ENCODE measurements at regions not wholly inside any gene's neighbourhood (a gene's known extent, or its start where the extent isn't known, plus 50 kb on each side); places are given as distances from the start of the nearest gene placed in this dataset.
A peak's percentile ranks its signal among the peaks of the same experiment; 100 is the strongest.
"Not testable (repeated sequence)": the region's sequence is repeated elsewhere in the genome, so short reads cannot be mapped to it uniquely, and the experiment has no call there.

GRCh38 chr16:82301146-82301755, 131.2 kb upstream of the MPHOSPH6 start:
- H3K4me3 Mint-ChIP-seq: no peak overlapping the region
- no peak for ATAC-seq (replicated peaks)
- no peaks in the 10 kb centered on the region for H3K27me3 Mint-ChIP-seq

GRCh38 chr16:82300374-82300951, 130.4 kb upstream of the MPHOSPH6 start:
- no peaks in the 10 kb centered on the region for H3K27me3 Mint-ChIP-seq

More at GRCh38 chr16:82301146-82301755, 131.2 kb upstream of the MPHOSPH6 start:
- Mint-ChIP-seq H3K4me1 (no peaks in the 10 kb centered on the region), H3K9me3 (no peaks in the 10 kb centered on the region), H3K27ac (no peak overlapping the region), H3K36me3 (no peaks in the 10 kb centered on the region)
- DNase-seq: no peak

GRCh38 chr16:82298472-82298871, 128.4 kb upstream of the MPHOSPH6 start:
- Mint-ChIP-seq H3K9me3 (no peaks in the 10 kb centered on the region), H3K27me3 (peaks cover 7 to 12% of the 10 kb centered on the region in 2 donors), H3K36me3 (no peaks in the 10 kb centered on the region), H3K27ac (no peak overlapping the region), H3K4me1 (no peaks in the 10 kb centered on the region), H3K4me3 (no peak overlapping the region)
- ATAC-seq (replicated peaks) (no peak), DNase-seq (no peak)

More at GRCh38 chr16:82300374-82300951, 130.4 kb upstream of the MPHOSPH6 start:
- H3K9me3 Mint-ChIP-seq: no peaks in the 10 kb centered on the region
- ATAC-seq (replicated peaks): no peak
- H3K36me3 Mint-ChIP-seq: no peaks in the 10 kb centered on the region
- H3K4me1 Mint-ChIP-seq: no peaks in the 10 kb centered on the region
- no peak for DNase-seq
- no peak overlapping the region for H3K27ac Mint-ChIP-seq
- H3K4me3 Mint-ChIP-seq: no peak overlapping the region

- Mint-ChIP-seq H3K27ac (no peak overlapping the region), H3K4me3 (no peak overlapping the region), H3K4me1 (no peaks in the 10 kb centered on the region), H3K27me3 (peaks cover 7 to 21% of the 10 kb centered on the region in 2 donors), H3K9me3 (no peaks in the 10 kb centered on the region), H3K36me3 (no peaks in the 10 kb centered on the region)
- ATAC-seq (replicated peaks) (no peak), DNase-seq (no peak)
Measured at GRCh38 chr16:82295290-82296201, 125.5 kb upstream of the MPHOSPH6 start.

- Mint-ChIP-seq H3K9me3 (peaks cover 2 to 3% of the 10 kb centered on the region in 2 donors), H3K27ac (no peak overlapping the region), H3K27me3 (peaks cover 18 to 34% of the 10 kb centered on the region in 2 donors), H3K4me3 (no peak overlapping the region), H3K36me3 (no peaks in the 10 kb centered on the region), H3K4me1 (no peaks in the 10 kb centered on the region)
- DNase-seq (no peak), ATAC-seq (replicated peaks) (no peak)
Measured at GRCh38 chr16:82293671-82294070, 123.6 kb upstream of the MPHOSPH6 start.

- H3K4me1 Mint-ChIP-seq: peaks cover 0 to 1% of the 10 kb centered on the region in 2 donors
- no peaks in the 10 kb centered on the region for H3K36me3 Mint-ChIP-seq
- ATAC-seq (replicated peaks): no peak
- H3K9me3 Mint-ChIP-seq: peaks cover 3 to 5% of the 10 kb centered on the region in 2 donors
- H3K4me3 Mint-ChIP-seq: no peak overlapping the region
- DNase-seq: no peak
- H3K27ac Mint-ChIP-seq: no peak overlapping the region
- H3K27me3 Mint-ChIP-seq: peaks cover 15 to 28% of the 10 kb centered on the region in 2 donors
Measured at GRCh38 chr16:82287937-82288336, 117.9 kb upstream of the MPHOSPH6 start.

DNA sequence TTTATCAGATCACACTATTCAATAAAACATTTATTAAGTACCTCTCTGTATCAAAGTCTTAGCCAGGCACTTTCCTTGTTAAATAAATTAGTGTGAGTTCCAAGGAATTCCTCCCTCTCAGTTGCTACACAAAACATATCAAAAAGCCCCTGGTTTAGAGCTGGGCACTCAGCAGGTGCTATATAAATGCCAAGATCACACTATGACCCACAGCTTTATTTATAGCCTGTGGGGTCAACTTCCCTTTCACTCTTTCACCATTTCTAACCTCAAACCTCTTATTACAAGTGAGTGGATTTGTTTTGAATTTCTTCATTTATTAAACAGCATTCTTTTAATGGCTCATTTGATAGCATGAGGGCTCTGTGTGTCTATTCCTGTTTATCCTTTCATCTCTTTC, 112.6 kb upstream of the MPHOSPH6 start:
- Mint-ChIP-seq H3K4me3 (no peak overlapping the region), H3K27me3 (peaks cover 4 to 7% of the 10 kb centered on the region in 2 donors), H3K27ac (no peak overlapping the region), H3K9me3 (peaks cover 4% of the 10 kb centered on the region in 2 donors), H3K4me1 (peaks cover 0 to 8% of the 10 kb centered on the region in 2 donors), H3K36me3 (no peaks in the 10 kb centered on the region)
- DNase-seq: no peak
- ATAC-seq (replicated peaks): peak; percentile 67 to 75

- no peak overlapping the region for H3K4me3 Mint-ChIP-seq
- peaks cover 0 to 6% of the 10 kb centered on the region in 2 donors for H3K27me3 Mint-ChIP-seq
- no peak for ATAC-seq (replicated peaks)
- no peak for DNase-seq
- no peaks in the 10 kb centered on the region for H3K36me3 Mint-ChIP-seq
- peaks cover 2 to 4% of the 10 kb centered on the region in 2 donors for H3K9me3 Mint-ChIP-seq
- peaks cover 0 to 8% of the 10 kb centered on the region in 2 donors for H3K4me1 Mint-ChIP-seq
- H3K27ac Mint-ChIP-seq: no peak overlapping the region
Measured at GRCh38 chr16:82281544-82281943, 111.5 kb upstream of the MPHOSPH6 start.

GRCh38 chr16:82280867-82281266, 110.8 kb upstream of the MPHOSPH6 start:
- H3K36me3 Mint-ChIP-seq: no peaks in the 10 kb centered on the region
- ATAC-seq (replicated peaks) (peak; percentile 65 to 68), DNase-seq (no peak)
- H3K27me3 Mint-ChIP-seq: peaks cover 0 to 7% of the 10 kb centered on the region in 2 donors
- no peak overlapping the region for H3K27ac Mint-ChIP-seq
- peaks cover 0 to 8% of the 10 kb centered on the region in 2 donors for H3K4me1 Mint-ChIP-seq
- no peak overlapping the region for H3K4me3 Mint-ChIP-seq
- H3K9me3 Mint-ChIP-seq: peaks cover 2 to 4% of the 10 kb centered on the region in 2 donors

- not testable (repeated sequence) for H3K4me1 Mint-ChIP-seq; H3K9me3 Mint-ChIP-seq; H3K36me3 Mint-ChIP-seq; ATAC-seq (replicated peaks); H3K27ac Mint-ChIP-seq; DNase-seq; H3K4me3 Mint-ChIP-seq
- peaks cover 23 to 34% of the 10 kb centered on the region in 2 donors for H3K27me3 Mint-ChIP-seq
Measured at GRCh38 chr16:82275349-82275748, 105.3 kb upstream of the MPHOSPH6 start.

DNA sequence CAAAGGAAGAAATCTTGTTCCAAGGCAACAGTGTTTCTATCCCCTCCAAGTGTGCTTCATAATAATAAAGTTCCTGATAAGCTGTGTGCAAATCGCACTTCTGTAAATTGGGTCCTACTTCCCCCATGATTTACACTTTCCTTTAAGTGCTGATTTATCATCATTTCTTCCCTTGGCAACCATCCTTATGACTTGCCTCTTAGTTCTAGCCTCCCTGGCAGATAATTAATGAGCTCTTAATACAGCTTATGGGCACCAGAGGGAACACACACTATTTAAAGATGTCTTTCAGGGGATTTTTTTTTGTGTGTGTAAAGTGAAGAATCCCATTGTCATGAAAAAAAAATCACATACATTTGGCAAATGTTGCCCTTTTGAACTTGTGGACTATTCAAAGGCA, 101.6 kb upstream of the MPHOSPH6 start:
- no peak for ATAC-seq (replicated peaks)

GRCh38 chr16:82267675-82268074, 97.7 kb upstream of the MPHOSPH6 start:
- peaks cover 28 to 31% of the 10 kb centered on the region in 2 donors for H3K27me3 Mint-ChIP-seq
- not testable (repeated sequence) for H3K4me3 Mint-ChIP-seq; H3K9me3 Mint-ChIP-seq; H3K27ac Mint-ChIP-seq; DNase-seq; H3K4me1 Mint-ChIP-seq; ATAC-seq (replicated peaks); H3K36me3 Mint-ChIP-seq

More for the DNA sequence above, 101.6 kb upstream of the MPHOSPH6 start:
- no peak overlapping the region for H3K27ac Mint-ChIP-seq
- peaks cover 23 to 28% of the 10 kb centered on the region in 2 donors for H3K27me3 Mint-ChIP-seq
- DNase-seq: no peak
- H3K9me3 Mint-ChIP-seq: peaks cover 3 to 5% of the 10 kb centered on the region in 2 donors
- H3K36me3 Mint-ChIP-seq: no peaks in the 10 kb centered on the region
- no peak overlapping the region for H3K4me3 Mint-ChIP-seq
- no peaks in the 10 kb centered on the region for H3K4me1 Mint-ChIP-seq

- Mint-ChIP-seq H3K4me3 (no peak overlapping the region), H3K4me1 (no peaks in the 10 kb centered on the region), H3K9me3 (peaks cover 6 to 9% of the 10 kb centered on the region in 2 donors), H3K36me3 (no peaks in the 10 kb centered on the region), H3K27me3 (peaks cover 26 to 29% of the 10 kb centered on the region in 2 donors), H3K27ac (no peak overlapping the region)
- DNase-seq (no peak), ATAC-seq (replicated peaks) (no peak)
Measured at GRCh38 chr16:82265809-82266208, 95.8 kb upstream of the MPHOSPH6 start.

GRCh38 chr16:82264756-82265155, 94.7 kb upstream of the MPHOSPH6 start:
- H3K27me3 Mint-ChIP-seq: peaks cover 22 to 25% of the 10 kb centered on the region in 2 donors
- no peaks in the 10 kb centered on the region for H3K36me3 Mint-ChIP-seq
- H3K27ac Mint-ChIP-seq: no peak overlapping the region
- DNase-seq (no peak), ATAC-seq (replicated peaks) (no peak)
- no peak overlapping the region for H3K4me3 Mint-ChIP-seq
- no peaks in the 10 kb centered on the region for H3K4me1 Mint-ChIP-seq
- H3K9me3 Mint-ChIP-seq: peaks cover 10 to 19% of the 10 kb centered on the region in 2 donors
